Hematopoietic multipotent progenitor cell (in vitro differentiated cells): ENCODE measurements at regions not wholly inside any gene's neighbourhood (a gene's known extent, or its start where the extent isn't known, plus 50 kb on each side); places are given as distances from the start of the nearest gene placed in this dataset.

ENCODE experiments used
- DNase-seq, 3 donors: peaks; one replicate each; pipeline ENCODE4 v3.0.0-alpha.2; 2011 to 2015; ENCODE audit warnings: low read depth in 2 of 3, low spot score in 2 of 3

- DNase-seq = no peak
These were observed 506.6 kb upstream of the GHITM start for GRCh38 chr10:83632701-83633100.

DNA sequence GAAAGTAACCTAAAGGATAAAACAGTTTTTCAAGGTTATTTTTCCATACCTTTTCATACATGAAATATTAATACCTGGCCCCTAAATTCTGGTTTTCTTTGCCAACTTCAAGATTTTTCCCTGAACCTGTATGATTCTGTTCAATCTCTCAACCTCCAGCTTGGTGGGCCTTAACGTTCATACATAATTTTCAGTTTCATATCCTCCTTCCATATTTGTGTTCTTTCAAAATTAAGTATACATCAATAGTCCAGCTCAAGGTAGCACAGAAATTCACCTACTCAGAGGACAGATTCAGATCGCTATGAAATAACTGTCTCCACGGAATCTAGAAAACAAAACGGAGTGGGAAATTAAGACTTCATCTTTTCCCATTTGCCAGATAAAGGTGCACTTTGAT is 505.8 kb upstream of the GHITM start:
- DNase-seq = no peak

DNA sequence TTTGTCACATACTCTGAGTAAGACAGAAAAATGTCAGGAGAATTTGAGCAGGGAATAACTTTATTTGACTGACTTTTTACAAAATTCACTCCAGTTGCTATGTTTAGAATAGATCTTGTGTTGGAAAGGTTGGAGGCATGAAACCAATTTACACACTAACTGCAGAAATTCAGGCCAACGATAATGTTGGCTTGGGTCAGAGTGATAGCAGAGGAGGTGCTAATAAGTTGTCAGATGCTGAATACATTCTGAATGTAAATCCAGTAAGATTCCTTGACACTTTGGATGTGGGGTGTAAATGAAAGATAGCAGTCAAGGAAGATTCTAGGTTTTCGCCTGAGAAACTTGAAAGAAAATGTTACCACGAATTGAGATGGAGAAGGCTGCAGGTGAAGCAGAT is 502.5 kb upstream of the GHITM start:
- no peak for DNase-seq

- DNase-seq = no peak
These were observed 491.8 kb upstream of the GHITM start for GRCh38 chr10:83647526-83647925.

GRCh38 chr10:83648201-83648600 is 491.1 kb upstream of the GHITM start:
- no peak for DNase-seq

DNA sequence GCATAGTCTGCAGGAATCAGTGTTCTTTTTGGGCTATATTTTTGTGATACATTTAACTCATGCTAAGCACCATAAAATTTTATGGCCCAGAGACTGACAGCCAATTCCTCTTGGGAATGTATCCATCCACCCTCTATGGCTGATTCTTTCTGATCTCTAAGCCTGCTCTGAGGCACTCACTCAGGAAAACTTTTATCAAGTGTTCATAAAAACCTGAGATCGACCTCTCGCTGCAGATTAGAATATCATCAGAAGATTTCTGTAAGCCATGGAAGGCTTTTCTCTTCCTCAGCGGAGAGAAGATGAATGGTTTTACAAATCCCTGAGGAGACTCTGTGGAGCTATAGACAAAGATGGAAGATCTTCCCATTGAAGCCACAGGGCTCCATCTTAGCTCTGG is 489.8 kb upstream of the GHITM start:
- DNase-seq = no peak

DNA sequence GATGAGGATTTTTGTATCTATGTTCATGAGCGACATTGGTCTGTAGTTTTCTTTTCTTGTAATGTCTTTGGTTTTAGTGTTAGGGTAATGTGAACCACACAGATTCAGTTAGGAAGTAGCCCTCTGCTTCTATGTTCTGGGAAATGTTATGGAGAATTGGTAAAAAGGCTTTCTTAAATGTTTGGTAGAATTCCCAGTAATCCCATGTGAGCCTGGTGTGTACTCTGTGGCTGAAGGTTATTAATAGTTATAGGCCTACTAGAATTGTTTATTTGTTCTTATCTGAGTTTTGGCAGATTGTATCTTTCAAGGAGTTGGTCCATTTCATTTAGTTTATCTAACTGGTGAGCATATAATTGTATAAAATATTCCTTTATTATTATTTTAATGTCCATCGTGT is 484.6 kb upstream of the GHITM start:
- no peak for DNase-seq

DNA sequence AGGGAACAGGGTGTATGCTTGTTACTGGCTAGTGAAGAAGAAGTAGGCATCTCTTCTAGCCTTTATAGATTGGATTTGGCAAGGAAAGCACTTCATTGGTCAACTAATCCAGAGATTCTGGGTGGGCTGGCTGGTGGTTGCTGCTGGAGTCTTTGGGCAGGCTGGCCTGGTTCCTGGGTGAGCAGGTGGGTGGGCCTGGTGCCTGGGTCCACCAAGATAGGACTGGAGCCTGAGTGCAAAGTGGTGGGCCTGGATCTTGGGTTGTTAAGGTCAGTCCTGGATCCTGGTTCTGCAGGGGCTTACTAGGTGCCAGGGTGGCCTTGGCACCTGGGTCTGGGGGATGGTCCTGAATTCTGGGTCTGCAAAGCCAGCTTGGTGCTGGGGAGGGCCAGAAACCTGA is 482.4 kb upstream of the GHITM start:
- DNase-seq = no peak

DNA sequence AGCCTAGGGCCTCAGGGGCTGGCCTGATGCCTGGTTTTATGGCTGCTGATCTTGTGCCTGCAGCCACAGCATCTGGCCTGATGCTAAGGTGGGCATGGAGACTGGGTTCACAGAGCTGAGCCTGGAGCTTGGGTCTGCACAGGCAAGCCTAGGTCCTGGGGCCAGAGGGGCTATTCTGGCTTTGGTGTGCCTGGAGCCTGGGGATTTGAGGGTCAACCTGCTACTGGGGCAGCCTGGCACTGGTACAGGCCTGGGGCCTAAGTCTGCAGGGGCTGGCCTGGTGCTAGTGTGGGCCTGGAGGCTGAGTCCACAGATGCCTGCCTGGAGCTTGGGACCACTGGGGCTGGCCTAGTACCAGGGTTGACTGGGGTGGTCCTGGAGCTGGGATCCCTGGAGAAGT is 481.8 kb upstream of the GHITM start:
- DNase-seq = no peak

- no peak for DNase-seq
These were observed 475.4 kb upstream of the GHITM start for GRCh38 chr10:83663918-83664317.

DNA sequence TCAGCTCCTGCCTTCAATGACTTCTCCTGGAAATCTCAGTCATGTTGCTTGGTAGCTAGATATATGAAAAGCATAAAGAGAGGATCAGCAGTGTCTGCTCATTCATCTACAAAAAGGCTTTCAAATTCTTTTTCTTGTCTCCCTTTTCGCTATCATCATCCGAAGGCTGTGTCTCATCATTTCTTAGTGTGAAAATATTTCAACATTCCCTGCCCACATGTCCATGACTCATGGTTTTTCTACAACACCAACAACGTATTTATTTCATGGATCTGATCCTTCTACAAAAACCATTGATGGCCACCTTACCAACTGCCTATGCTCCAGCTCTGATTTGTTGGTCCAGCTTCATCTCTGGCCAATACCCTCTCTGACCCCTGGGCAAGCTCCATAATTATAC is 472.5 kb upstream of the GHITM start:
- DNase-seq = no peak

- DNase-seq = no peak
These were observed 471.7 kb upstream of the GHITM start for GRCh38 chr10:83667594-83667993.

GRCh38 chr10:83673316-83673715 is 466.0 kb upstream of the GHITM start:
- DNase-seq = no peak

DNA sequence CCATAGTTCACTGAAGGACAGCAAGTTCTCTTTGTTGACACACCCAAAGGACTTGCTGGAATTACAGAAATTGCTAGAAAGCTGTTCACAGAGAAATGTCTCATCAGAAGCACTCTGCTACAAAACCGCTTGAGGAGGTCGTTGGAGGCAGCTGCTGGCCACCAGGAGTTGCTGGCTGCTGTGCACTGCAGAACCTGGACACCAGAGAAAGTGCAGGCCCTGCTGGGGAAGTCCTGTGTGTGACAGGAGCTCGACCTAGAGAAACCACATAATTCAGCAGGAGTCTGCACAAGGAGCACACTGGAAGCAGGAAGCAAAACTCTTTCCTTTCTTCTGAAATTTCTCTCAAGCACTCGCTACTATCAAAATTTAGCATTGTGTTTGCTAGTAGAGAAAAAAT is 461.5 kb upstream of the GHITM start:
- no peak for DNase-seq

GRCh38 chr10:83678850-83679249 is 460.5 kb upstream of the GHITM start:
- no peak for DNase-seq

DNA sequence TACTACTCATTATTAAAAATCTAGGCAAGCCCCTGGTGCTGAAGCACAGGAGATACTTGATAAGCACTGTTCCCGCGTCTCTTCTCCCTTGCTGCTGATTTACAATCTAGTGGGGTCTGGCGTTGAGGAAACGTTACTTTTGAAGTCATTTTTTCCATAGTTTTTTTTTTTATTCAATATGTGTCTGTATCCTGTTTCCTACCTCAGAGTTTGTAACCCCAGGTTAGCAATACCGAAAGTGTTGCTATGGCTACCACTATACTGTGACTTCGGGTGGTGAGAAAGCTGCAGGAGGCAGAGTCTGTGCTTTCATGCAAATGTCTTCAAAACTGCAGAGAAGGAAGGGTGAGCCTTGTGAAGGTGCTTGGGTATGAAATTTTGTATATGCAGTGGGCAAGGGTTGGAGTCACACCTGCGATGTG is 458.8 kb upstream of the GHITM start:
- no peak for DNase-seq

DNA sequence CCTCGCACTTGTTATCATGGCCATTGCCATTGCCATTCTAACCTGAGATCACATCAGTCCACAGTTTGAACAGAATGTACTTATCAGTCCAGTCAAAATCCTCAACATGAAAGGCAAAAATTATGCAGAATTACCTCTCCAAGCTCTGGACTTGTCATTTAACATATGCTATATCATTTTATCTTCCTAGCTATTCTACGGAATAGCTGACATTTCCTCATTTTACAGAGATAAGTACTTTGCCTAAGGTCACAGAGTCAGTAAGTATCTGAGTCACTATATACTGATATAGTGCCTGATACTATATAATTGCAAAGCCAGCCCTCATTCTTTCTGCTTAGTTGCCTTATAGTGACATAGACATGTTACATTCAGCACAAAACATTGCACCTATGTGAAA is 456.9 kb upstream of the GHITM start:
- DNase-seq = no peak

- no peak for DNase-seq
These were observed 453.9 kb upstream of the GHITM start for GRCh38 chr10:83685458-83685857.

DNA sequence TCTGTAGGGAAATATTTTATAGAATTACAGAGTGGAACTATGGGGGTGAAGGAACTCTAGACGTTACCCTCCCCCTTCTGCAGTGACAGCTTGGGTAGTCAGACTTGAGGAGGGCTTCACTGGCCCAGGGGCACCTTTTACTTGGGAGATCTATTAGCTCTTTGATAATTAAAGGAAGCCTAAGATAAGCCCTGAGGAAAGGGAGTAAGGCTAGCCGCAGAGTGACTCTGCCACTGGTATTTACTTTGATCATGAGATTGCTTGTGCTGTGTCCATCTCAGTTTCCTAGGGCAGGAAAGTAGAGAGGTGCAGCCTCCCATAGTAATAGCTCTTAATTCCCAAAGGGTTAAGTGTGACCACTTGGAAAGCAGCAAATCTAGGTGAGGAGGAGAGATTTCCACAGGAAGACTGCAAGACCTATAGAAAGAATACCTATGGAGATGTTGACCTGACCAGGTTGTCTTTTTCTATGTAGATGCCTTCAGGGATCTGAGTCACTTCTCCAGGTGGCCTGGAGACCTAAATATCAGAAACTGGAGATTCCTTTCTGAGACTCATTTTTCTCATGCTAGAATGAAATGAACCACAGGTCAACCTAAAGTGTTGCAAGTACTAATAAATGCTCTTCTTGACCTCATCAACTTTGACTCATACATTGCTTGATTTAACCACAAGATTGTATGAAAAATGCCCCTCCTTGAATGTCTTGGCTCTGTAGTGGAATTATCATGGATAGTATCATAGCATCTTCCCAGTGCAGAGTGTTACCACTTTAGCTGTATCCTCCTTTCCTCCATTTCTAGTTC is 447.3 kb upstream of the GHITM start:
- no peak for DNase-seq

GRCh38 chr10:83698899-83699298 is 440.4 kb upstream of the GHITM start:
- DNase-seq = no peak

DNA sequence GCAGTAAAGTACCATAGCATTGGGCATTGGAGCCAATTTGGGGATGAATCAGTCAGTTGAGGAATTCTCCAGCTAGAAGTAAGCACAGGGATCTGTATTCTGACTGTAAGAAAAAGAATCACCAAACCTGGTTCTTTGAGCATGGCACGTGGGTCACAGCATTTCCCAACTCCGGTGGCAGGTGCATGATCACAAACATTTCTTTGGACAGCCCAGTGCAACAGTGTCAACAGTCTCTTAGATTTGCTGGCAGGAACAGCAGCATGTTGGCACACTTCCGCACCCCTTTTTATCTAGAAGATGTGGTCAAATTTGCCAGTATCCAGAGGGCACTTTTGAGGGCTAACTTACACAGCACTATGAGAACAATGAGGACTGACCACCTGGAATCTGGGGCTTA is 437.5 kb upstream of the GHITM start:
- DNase-seq = no peak

GRCh38 chr10:83702731-83703130 is 436.6 kb upstream of the GHITM start:
- DNase-seq = no peak

- no peak for DNase-seq
These were observed 433.2 kb upstream of the GHITM start for GRCh38 chr10:83706120-83706519.
